ENCODE measurements at regions not wholly inside any gene's neighbourhood (a gene's known extent, or its start where the extent isn't known, plus 50 kb on each side); places are given as distances from the start of the nearest gene placed in this dataset.

- peak overlapping the region; percentile 93 for H3K27ac ChIP-seq
- TF ChIP-seq, protein P1, sequence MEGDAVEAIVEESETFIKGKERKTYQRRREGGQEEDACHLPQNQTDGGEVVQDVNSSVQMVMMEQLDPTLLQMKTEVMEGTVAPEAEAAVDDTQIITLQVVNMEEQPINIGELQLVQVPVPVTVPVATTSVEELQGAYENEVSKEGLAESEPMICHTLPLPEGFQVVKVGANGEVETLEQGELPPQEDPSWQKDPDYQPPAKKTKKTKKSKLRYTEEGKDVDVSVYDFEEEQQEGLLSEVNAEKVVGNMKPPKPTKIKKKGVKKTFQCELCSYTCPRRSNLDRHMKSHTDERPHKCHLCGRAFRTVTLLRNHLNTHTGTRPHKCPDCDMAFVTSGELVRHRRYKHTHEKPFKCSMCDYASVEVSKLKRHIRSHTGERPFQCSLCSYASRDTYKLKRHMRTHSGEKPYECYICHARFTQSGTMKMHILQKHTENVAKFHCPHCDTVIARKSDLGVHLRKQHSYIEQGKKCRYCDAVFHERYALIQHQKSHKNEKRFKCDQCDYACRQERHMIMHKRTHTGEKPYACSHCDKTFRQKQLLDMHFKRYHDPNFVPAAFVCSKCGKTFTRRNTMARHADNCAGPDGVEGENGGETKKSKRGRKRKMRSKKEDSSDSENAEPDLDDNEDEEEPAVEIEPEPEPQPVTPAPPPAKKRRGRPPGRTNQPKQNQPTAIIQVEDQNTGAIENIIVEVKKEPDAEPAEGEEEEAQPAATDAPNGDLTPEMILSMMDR (conservative IDR thresholded peaks at IDR 0.05) = no peak
Measured at GRCh38 chr13:50152655-50153309, 137.5 kb downstream of the KCNRG start.

GRCh38 chr13:50153401-50153800 is 138.2 kb downstream of the KCNRG start:
- TF ChIP-seq, protein P1 (conservative IDR thresholded peaks at IDR 0.05) = no peak

DNA sequence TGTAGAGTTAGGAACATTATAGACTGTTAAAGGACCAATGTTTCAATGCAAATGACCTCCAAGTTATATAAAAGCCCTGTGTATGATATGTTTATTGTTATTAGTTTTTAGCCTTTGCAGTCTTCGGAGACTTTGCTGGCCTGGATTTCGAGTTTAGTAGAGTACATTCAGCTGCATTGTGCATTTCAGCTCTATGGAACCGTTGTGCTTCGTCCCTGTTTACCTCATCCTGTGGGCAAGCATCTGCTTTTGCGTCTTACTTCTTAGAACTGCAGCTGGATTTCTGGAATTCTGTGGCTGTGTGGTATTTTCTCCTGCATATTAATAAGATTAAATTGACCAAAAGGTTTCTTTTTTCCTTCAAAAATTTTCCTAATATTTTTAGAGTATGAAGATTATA is 138.6 kb downstream of the KCNRG start:
- TF ChIP-seq, protein P1 (conservative IDR thresholded peaks at IDR 0.05) = no peak
- peak overlapping the region; percentile 93 for H3K27ac ChIP-seq

More at GRCh38 chr13:50153401-50153800, 138.2 kb downstream of the KCNRG start:
- peak overlapping the region; percentile 93 for H3K27ac ChIP-seq

DNA sequence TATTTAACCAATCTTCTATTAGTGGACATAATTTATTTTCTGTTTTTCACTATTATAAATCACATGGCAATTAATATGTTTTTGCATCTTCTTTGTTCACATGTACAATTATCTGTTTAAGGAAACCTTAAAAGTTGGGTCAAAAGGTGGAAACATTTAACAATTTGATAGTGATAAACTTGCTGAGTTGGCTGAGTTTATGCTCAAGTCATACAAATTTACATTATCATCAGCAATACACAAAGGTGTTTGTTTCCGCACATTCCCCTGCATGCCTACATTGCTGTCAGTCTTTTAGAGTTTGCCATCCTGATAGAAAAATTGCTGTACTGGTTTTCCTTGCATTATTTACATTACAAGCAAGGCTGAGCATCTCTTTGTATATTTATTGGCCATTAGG is 139.5 kb downstream of the KCNRG start:
- peak overlapping the region; percentile 15; the same call in 1 of the 2 replicates for H3K27ac ChIP-seq
- TF ChIP-seq, protein P1 (conservative IDR thresholded peaks at IDR 0.05) = no peak

DNA sequence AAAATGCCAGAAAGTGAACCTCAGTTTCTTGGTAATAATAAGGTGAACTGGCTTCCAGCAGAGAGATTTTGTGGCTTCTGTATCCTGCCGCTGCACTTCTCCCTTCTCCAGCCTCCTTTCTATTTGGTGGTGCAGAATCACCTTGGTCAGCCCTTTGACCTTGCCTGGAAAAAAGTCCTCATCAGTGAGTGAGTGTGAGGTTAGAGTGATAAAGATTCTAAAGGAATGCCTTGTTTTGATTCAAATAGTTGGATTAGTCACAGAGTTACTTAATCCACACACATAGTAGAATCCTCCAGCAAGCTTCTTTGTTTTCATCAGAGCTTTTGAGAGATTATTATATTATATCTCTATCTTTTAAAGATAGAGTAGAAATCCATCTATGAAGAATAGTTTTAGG is 140.9 kb downstream of the KCNRG start:
- no peak overlapping the region for H3K27ac ChIP-seq
- TF ChIP-seq, protein P1 (conservative IDR thresholded peaks at IDR 0.05) = no peak

DNA sequence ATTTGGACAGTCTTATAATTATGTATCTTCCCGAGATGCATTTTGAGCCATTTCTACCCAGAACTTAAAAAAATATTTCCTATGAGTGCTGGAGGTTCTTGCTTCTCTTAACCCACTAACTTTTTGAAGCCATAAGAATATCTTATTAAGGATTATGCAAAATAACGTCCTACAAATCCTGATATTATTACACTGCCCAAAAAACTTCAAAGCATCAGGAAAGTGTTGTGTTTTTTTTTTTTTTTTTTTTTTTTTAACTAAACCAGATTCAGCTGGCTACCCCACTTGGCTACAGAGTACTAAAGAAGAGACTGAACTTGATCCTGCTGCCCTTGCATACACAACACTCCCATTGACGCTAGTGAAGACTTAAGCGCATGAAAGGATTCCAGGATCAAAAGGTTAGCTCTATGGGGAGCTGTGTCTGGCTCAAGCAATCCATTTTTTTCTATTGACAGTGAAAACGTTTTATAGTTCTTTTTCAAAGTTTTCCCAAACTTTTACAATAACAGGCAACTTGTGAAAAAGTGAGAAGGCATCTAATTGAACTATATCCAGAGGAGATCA is 141.4 kb downstream of the KCNRG start:
- H3K27ac ChIP-seq = no peak overlapping the region
- TF ChIP-seq, protein P1 (conservative IDR thresholded peaks at IDR 0.05) = no peak

DNA sequence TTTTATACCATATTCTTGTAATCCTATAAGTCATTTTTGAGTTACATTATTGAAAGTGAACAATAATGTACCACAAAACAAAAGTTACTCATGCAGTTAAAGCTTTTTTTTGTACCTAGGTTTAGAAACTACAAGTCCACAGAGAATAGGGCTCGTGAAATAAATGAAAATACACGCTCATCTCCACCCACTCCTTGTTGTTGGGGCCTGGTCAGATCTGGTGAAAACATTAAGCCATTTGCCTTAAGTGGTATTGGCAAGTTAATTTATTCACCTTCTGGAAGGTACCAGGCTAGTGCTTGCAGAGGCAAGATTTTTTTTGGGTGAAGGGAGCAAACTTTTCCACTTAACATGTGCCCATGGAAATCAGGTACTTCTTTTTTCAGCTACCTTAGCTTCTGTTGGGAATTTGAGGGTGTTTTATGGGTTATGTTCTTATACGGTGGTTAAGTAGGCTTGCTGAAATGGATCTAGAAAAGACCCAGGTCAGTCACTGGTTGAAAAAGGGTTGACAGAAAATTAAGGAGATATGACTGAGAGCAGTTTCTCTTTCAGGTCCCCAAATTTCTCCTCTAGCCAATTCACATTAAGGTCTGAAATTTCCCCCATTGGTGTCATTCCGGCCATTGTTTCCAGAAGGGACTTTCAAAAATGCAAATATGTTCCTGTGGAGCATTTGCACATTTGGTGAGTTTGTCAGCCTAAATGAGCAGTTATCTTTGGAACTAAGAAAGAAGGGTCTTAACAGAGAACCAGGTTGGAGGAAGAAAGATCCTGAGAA is 143.3 kb downstream of the KCNRG start:
- TF ChIP-seq, protein P1 (conservative IDR thresholded peaks at IDR 0.05) = no peak
- H3K27ac ChIP-seq = no peak overlapping the region
